H1 (cell line): ENCODE measurements at regions not wholly inside any gene's neighbourhood (a gene's known extent, or its start where the extent isn't known, plus 50 kb on each side); places are given as distances from the start of the nearest gene placed in this dataset.

ENCODE experiments used
- ASH2L ChIP-seq: fragments of 200-600, 300-600 bp; sonication (generic); IDR thresholded peaks from one replicate; pipeline ENCODE4 v1.7.1; 2017; ENCODE audit warnings: low read length
- CHD2 ChIP-seq: IDR thresholded peaks from 2 replicates; pipeline ENCODE4 v1.6.1; 2012; ENCODE audit warnings: low read length, improper control_type of control experiment
- CREB1 ChIP-seq: IDR thresholded peaks from 2 replicates; pipeline ENCODE4 v1.6.1; 2012; ENCODE audit warnings: inconsistent platforms
- CTCF ChIP-seq, 3 experiments: IDR thresholded peaks; 1 replicate in 2 of 3; 2 replicates in 1 of 3; pipeline versions ENCODE4 v1.5.1 to v1.6.1; 2011; ENCODE audit warnings: low read length in 3 of 3, mild to moderate bottlenecking in 3 of 3, inconsistent platforms in 2 of 3, low read depth in 1 of 3, moderate library complexity in 1 of 3; ENCODE audit not compliant: insufficient read depth in 1 of 3; ENCODE audit errors: control extremely low read depth in 1 of 3
- FOSL1 ChIP-seq: IDR thresholded peaks from 2 replicates; pipeline ENCODE4 v1.6.1; 2011; ENCODE audit warnings: mild to moderate bottlenecking, low read depth, low read length, moderate library complexity; ENCODE audit not compliant: insufficient read depth
- USF2 ChIP-seq: IDR thresholded peaks from 2 replicates; pipeline ENCODE4 v1.6.1; 2011; ENCODE audit warnings: low read length, improper control_type of control experiment
- YY1 ChIP-seq: IDR thresholded peaks from 2 replicates; pipeline ENCODE4 v1.6.1; 2011; ENCODE audit warnings: low read depth, mild to moderate bottlenecking, low read length

GRCh38 chr16:6749698-6750097, 582.9 kb upstream of the RBFOX1 start:
- no peak for TF ChIP-seq USF2
- no peak for TF ChIP-seq CREB1
- TF ChIP-seq CHD2: no peak
- TF ChIP-seq FOSL1: no peak
- TF ChIP-seq YY1: no peak
- no peak for TF ChIP-seq CTCF (IDR thresholded peaks at IDR 0.05; ENCODE audit: control extremely low read depth in 1 of 3, insufficient read depth in 1 of 3, low read depth in 1 of 3, low read length in 3 of 3)
- no peak for TF ChIP-seq ASH2L
